A549 (cell line): ENCODE measurements at regions not wholly inside any gene's neighbourhood (a gene's known extent, or its start where the extent isn't known, plus 50 kb on each side); places are given as distances from the start of the nearest gene placed in this dataset.

Source experiments
- BHLHE40 ChIP-seq: IDR thresholded peaks from 2 replicates; pipeline ENCODE4 v1.6.1; 2012; ENCODE audit warnings: low read depth, low read length, inconsistent platforms
- EP300 ChIP-seq, 2 experiments: fragments of >200 bp; sonication (Bioruptor Twin); formaldehyde crosslinking; IDR thresholded peaks; 2 replicates in 1 of 2; 3 replicates in 1 of 2; pipeline ENCODE4 v1.6.1; 2016 to 2017
- ESRRA ChIP-seq: fragments of 150-350 bp; IDR thresholded peaks from 2 replicates; pipeline ENCODE4 v1.6.1; 2014; ENCODE audit warnings: mild to moderate bottlenecking, low read length, borderline replicate concordance
- JUNB ChIP-seq: fragments of >200 bp; sonication (Bioruptor Twin); formaldehyde crosslinking; IDR thresholded peaks from 2 replicates; pipeline ENCODE4 v1.6.1; 2016
- MAFK ChIP-seq: fragments of 450-650 bp; IDR thresholded peaks from 2 replicates; pipeline ENCODE4 v1.6.1; 2014; ENCODE audit not compliant: partially characterized antibody
- MYC ChIP-seq: IDR thresholded peaks from 2 replicates; pipeline ENCODE4 v1.6.1; 2012; ENCODE audit warnings: mild to moderate bottlenecking, inconsistent platforms, low read length, improper control_type of control experiment, borderline replicate concordance
- POLR2A ChIP-seq: IDR thresholded peaks from 2 replicates; pipeline ENCODE4 v1.6.1; 2012; ENCODE audit warnings: mild to moderate bottlenecking, low read length
- RFX5 ChIP-seq: fragments of 450-650 bp; IDR thresholded peaks from 2 replicates; pipeline ENCODE4 v1.7.1; 2014; ENCODE audit warnings: antibody characterized with exemption, mild to moderate bottlenecking, moderate library complexity
- TP53 ChIP-seq: fragments of 250-450 bp; sonication (Bioruptor Pico); IDR thresholded peaks from 2 replicates; pipeline ENCODE4 v1.5.0; 2021; ENCODE audit warnings: mild to moderate bottlenecking, moderate library complexity
- ZFP36 ChIP-seq: fragments of 450-650 bp; IDR thresholded peaks from 2 replicates; pipeline ENCODE4 v1.6.1; 2014; ENCODE audit warnings: borderline replicate concordance; ENCODE audit not compliant: partially characterized antibody
- TF ChIP-seq, protein P1 (sequence below): fragments of >200 bp; sonication (Bioruptor Twin); formaldehyde crosslinking; IDR thresholded peaks from 3 replicates; pipeline ENCODE4 v1.5.1; 2016
- TF ChIP-seq, protein P2 (sequence below): fragments of 250-450 bp; sonication (Bioruptor Pico); IDR thresholded peaks from 2 replicates; pipeline ENCODE4 v1.5.0; 2021; ENCODE audit warnings: mild to moderate bottlenecking, moderate library complexity, borderline replicate concordance
- TF ChIP-seq, protein P3 (sequence below): fragments of 450-650 bp; IDR thresholded peaks from 2 replicates; pipeline ENCODE4 v1.6.1; 2014; ENCODE audit warnings: antibody characterized with exemption
- TF ChIP-seq, protein P4 (sequence below): fragments of >200 bp; sonication (Bioruptor Twin); formaldehyde crosslinking; IDR thresholded peaks from 3 replicates; pipeline ENCODE4 v1.6.1; 2016

DNA sequence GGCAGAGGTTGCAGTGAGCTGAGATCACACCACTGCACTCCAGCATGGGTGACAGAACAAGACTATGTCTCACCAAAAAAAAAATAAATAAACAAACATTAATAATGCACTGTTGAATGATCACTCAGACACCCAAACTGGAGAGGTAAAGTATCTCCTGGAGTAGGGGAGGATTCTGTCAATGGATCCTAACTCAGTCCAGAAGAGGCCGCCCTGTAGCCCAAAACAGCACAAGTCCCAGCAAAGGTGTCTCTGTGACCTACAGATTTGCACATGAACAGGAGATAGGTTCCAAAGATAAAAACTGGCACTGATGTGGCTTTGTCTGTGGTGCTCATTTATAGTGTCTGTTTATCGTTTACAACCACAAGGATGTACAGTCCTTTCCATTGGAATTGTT is 352.9 kb upstream of the USP9Y start:
- TF ChIP-seq POLR2A (no peak), BHLHE40 (no peak), MYC (no peak), MAFK (no peak), ESRRA (no peak), ZFP36 (no peak), TP53 (CRISPR knock-in tag) (no peak), EP300 (IDR thresholded peaks at IDR 0.05) (no peak), JUNB (no peak), RFX5 (no peak)
- TF ChIP-seq, protein P1, sequence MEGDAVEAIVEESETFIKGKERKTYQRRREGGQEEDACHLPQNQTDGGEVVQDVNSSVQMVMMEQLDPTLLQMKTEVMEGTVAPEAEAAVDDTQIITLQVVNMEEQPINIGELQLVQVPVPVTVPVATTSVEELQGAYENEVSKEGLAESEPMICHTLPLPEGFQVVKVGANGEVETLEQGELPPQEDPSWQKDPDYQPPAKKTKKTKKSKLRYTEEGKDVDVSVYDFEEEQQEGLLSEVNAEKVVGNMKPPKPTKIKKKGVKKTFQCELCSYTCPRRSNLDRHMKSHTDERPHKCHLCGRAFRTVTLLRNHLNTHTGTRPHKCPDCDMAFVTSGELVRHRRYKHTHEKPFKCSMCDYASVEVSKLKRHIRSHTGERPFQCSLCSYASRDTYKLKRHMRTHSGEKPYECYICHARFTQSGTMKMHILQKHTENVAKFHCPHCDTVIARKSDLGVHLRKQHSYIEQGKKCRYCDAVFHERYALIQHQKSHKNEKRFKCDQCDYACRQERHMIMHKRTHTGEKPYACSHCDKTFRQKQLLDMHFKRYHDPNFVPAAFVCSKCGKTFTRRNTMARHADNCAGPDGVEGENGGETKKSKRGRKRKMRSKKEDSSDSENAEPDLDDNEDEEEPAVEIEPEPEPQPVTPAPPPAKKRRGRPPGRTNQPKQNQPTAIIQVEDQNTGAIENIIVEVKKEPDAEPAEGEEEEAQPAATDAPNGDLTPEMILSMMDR: no peak
- TF ChIP-seq, protein P2, sequence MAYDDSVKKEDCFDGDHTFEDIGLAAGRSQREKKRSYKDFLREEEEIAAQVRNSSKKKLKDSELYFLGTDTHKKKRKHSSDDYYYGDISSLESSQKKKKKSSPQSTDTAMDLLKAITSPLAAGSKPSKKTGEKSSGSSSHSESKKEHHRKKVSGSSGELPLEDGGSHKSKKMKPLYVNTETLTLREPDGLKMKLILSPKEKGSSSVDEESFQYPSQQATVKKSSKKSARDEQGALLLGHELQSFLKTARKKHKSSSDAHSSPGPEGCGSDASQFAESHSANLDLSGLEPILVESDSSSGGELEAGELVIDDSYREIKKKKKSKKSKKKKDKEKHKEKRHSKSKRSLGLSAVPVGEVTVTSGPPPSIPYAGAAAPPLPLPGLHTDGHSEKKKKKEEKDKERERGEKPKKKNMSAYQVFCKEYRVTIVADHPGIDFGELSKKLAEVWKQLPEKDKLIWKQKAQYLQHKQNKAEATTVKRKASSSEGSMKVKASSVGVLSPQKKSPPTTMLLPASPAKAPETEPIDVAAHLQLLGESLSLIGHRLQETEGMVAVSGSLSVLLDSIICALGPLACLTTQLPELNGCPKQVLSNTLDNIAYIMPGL (CRISPR knock-in tag): no peak
- TF ChIP-seq, protein P3, sequence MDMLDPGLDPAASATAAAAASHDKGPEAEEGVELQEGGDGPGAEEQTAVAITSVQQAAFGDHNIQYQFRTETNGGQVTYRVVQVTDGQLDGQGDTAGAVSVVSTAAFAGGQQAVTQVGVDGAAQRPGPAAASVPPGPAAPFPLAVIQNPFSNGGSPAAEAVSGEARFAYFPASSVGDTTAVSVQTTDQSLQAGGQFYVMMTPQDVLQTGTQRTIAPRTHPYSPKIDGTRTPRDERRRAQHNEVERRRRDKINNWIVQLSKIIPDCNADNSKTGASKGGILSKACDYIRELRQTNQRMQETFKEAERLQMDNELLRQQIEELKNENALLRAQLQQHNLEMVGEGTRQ: no peak
- TF ChIP-seq, protein P4, sequence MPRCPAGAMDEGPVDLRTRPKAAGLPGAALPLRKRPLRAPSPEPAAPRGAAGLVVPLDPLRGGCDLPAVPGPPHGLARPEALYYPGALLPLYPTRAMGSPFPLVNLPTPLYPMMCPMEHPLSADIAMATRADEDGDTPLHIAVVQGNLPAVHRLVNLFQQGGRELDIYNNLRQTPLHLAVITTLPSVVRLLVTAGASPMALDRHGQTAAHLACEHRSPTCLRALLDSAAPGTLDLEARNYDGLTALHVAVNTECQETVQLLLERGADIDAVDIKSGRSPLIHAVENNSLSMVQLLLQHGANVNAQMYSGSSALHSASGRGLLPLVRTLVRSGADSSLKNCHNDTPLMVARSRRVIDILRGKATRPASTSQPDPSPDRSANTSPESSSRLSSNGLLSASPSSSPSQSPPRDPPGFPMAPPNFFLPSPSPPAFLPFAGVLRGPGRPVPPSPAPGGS: no peak
